ENCODE measurements at regions not wholly inside any gene's neighbourhood (a gene's known extent, or its start where the extent isn't known, plus 50 kb on each side); places are given as distances from the start of the nearest gene placed in this dataset.

GRCh38 chr7:138254444-138254843 lies 178.2 kb downstream of the AKR1D1 start:
- TF ChIP-seq CEBPB (IDR thresholded peaks at IDR 0.05; ENCODE audit: low read depth, low read length) = no peak
- TF ChIP-seq, protein P1, sequence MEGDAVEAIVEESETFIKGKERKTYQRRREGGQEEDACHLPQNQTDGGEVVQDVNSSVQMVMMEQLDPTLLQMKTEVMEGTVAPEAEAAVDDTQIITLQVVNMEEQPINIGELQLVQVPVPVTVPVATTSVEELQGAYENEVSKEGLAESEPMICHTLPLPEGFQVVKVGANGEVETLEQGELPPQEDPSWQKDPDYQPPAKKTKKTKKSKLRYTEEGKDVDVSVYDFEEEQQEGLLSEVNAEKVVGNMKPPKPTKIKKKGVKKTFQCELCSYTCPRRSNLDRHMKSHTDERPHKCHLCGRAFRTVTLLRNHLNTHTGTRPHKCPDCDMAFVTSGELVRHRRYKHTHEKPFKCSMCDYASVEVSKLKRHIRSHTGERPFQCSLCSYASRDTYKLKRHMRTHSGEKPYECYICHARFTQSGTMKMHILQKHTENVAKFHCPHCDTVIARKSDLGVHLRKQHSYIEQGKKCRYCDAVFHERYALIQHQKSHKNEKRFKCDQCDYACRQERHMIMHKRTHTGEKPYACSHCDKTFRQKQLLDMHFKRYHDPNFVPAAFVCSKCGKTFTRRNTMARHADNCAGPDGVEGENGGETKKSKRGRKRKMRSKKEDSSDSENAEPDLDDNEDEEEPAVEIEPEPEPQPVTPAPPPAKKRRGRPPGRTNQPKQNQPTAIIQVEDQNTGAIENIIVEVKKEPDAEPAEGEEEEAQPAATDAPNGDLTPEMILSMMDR (conservative IDR thresholded peaks at IDR 0.05; ENCODE audit: low read depth, low read length) = no peak

All from IMR-90 (cell line).